Transverse colon (tissue), 4 donors: ENCODE measurements at regions not wholly inside any gene's neighbourhood (a gene's known extent, or its start where the extent isn't known, plus 50 kb on each side); places are given as distances from the start of the nearest gene placed in this dataset.

Source experiments
- CTCF ChIP-seq, 5 experiments: fragments of 200-600 bp in 3 of 5; fragments of 450-650 bp in 2 of 5; sonication (generic) in 3 of 5; IDR thresholded peaks; 1 replicate in 2 of 5; 2 replicates in 3 of 5; pipeline ENCODE4 v1.5.1; 2016 to 2017; ENCODE audit warnings: antibody characterized with exemption in 5 of 5, inconsistent platforms in 3 of 5, mild to moderate bottlenecking in 2 of 5, moderate library complexity in 1 of 5
- POLR2A ChIP-seq: fragments of 450-650 bp; IDR thresholded peaks from one replicate; pipeline ENCODE4 v1.6.1; 2016; ENCODE audit warnings: antibody characterized with exemption, mild to moderate bottlenecking, moderate library complexity
- POLR2AphosphoS5 ChIP-seq, 3 donors: sonication (generic); formaldehyde crosslinking; IDR thresholded peaks; one replicate each; pipeline ENCODE4 v1.6.1; 2016; ENCODE audit warnings: antibody characterized with exemption in 3 of 3

GRCh38 chr2:16784652-16785051, 119.0 kb upstream of the CYRIA start:
- TF ChIP-seq POLR2A, result no peak
- no peak for TF ChIP-seq POLR2AphosphoS5 (IDR thresholded peaks at IDR 0.05)
- TF ChIP-seq CTCF (IDR thresholded peaks at IDR 0.05), result no peak
